K562 (cell line): ENCODE measurements at regions not wholly inside any gene's neighbourhood (a gene's known extent, or its start where the extent isn't known, plus 50 kb on each side); places are given as distances from the start of the nearest gene placed in this dataset.

Source experiments
- ATAC-seq: fragments of 200-7000 bp; cut with Tn5 transposase; 3 replicates; pipeline ENCODE4 v1.9.1; 2020; ENCODE audit warnings: moderate library complexity
- BruUV-seq: library from RNA; stranded (reverse); fragments of 400-500 nt; replicated peaks from 2 replicates; lab custom pipeline; 2021; lab: Mats Ljungman, UMichigan
- CTCF ChIA-PET: fragments of 300-600 bp; formaldehyde crosslinking; extraction: SDS; loops from one replicate; lab custom pipeline; 2021; ENCODE audit warnings: low intra/inter-chr PET ratio; lab: Yijun Ruan, JAX
- POLR2A ChIA-PET: fragments of 300-600, 350-650 bp; sonication (Branson Sonifier 250); formaldehyde crosslinking; extraction: SDS; loops from one replicate; lab custom pipeline; 2021; ENCODE audit warnings: antibody characterized with exemption, inconsistent platforms; lab: Yijun Ruan, JAX
- DNase-seq, 4 experiments: peaks; one replicate each; pipeline versions ENCODE4 v3.0.0 to v3.0.0-alpha.2; 2011 to 2018; ENCODE audit warnings: low spot score in 3 of 4, mixed read lengths in 3 of 4; ENCODE audit errors: extremely low read depth in 1 of 4
- FAIRE-seq: peaks from 2 replicates; lab custom pipeline; 2011; peaks lifted over from hg19 to GRCh38; lab: Jason Lieb, UNC
- H2AFZ ChIP-seq: 2 replicates; pipeline ENCODE4 v1.6.0; 2011; ENCODE audit warnings: low read depth, low read length, control low read depth, inconsistent platforms
- H3K27ac ChIP-seq: fragments of 200-600 bp; 3 replicates; pipeline ENCODE4 v1.8.0; 2011; ENCODE audit warnings: low read depth, mild to moderate bottlenecking, control low read depth, inconsistent platforms, low read length, moderate library complexity, mixed read lengths; ENCODE audit errors: extremely low read depth
- H3K27me3 ChIP-seq, 2 experiments: fragments of 300-600 bp in 1 of 2; 2 replicates in 1 of 2; 3 replicates in 1 of 2; pipeline versions ENCODE4 v1.6.0 to v1.8.0; 2011; ENCODE audit warnings: inconsistent platforms in 2 of 2, low read length in 2 of 2, mild to moderate bottlenecking in 1 of 2, mixed read lengths in 1 of 2, moderate library complexity in 1 of 2; ENCODE audit not compliant: control insufficient read depth in 2 of 2, insufficient read depth in 2 of 2
- H3K36me3 ChIP-seq: fragments of 300-600 bp; 3 replicates; pipeline ENCODE4 v1.8.0; 2011; ENCODE audit warnings: mild to moderate bottlenecking, low read length, inconsistent platforms; ENCODE audit not compliant: control insufficient read depth, insufficient read depth
- H3K4me1 ChIP-seq, 2 experiments: fragments of 200-600 bp in 1 of 2; replicated peaks in 1 of 2; 2 replicates in 1 of 2; 3 replicates in 1 of 2; pipeline versions ENCODE4 v1.5.1 to v1.8.0; 2011; ENCODE audit warnings: inconsistent platforms in 2 of 2, low read length in 2 of 2, mild to moderate bottlenecking in 1 of 2, mixed read lengths in 1 of 2, moderate library complexity in 1 of 2; ENCODE audit not compliant: control insufficient read depth in 2 of 2, insufficient read depth in 2 of 2
- H3K4me2 ChIP-seq: 2 replicates; pipeline ENCODE4 v1.6.1; 2011; ENCODE audit warnings: low read length, control low read depth, inconsistent platforms, mixed read lengths; ENCODE audit not compliant: insufficient read depth
- H3K4me3 ChIP-seq: fragments of 200-600 bp; sonication (generic), shearing (Covaris generic); 2 replicates; pipeline ENCODE4 v1.5.1; 2016; ENCODE audit warnings: control low read depth, inconsistent platforms
- H3K79me2 ChIP-seq: fragments of 200-600 bp; 3 replicates; pipeline ENCODE4 v1.8.0; 2011; ENCODE audit warnings: low read length, inconsistent platforms; ENCODE audit not compliant: control insufficient read depth, insufficient read depth
- H3K9ac ChIP-seq, 2 experiments: 2 replicates each; pipeline versions ENCODE4 v1.6.0 to v1.6.1; 2011; ENCODE audit warnings: low read depth in 2 of 2, low read length in 2 of 2, control low read depth in 1 of 2, inconsistent platforms in 1 of 2, mild to moderate bottlenecking in 1 of 2, mixed read lengths in 1 of 2; ENCODE audit not compliant: insufficient read depth in 1 of 2
- H3K9me1 ChIP-seq: one replicate; pipeline ENCODE4 v1.6.0; 2011; ENCODE audit warnings: inconsistent platforms, mild to moderate bottlenecking, low read length, moderate library complexity; ENCODE audit not compliant: control insufficient read depth, insufficient read depth
- H3K9me3 ChIP-seq: replicated peaks from 2 replicates; pipeline ENCODE4 v1.5.1; 2011; ENCODE audit warnings: low read depth, low read length, inconsistent platforms; ENCODE audit not compliant: control insufficient read depth, insufficient read depth
- H4K20me1 ChIP-seq: replicated peaks from 2 replicates; pipeline ENCODE4 v1.6.1; 2011; ENCODE audit warnings: low read length, inconsistent platforms, mixed read lengths; ENCODE audit not compliant: control insufficient read depth, insufficient read depth
- GTF2F1 ChIP-seq: IDR thresholded peaks from 2 replicates; pipeline ENCODE4 v1.6.1; 2011; ENCODE audit warnings: low read depth, low read length, improper control_type of control experiment
- HLTF ChIP-seq: fragments of 450-650 bp; IDR thresholded peaks from 2 replicates; pipeline ENCODE4 v1.6.1; 2016
- HMGN3 ChIP-seq: IDR thresholded peaks from 2 replicates; pipeline ENCODE4 v1.6.1; 2011; ENCODE audit warnings: borderline replicate concordance, low read depth, mild to moderate bottlenecking, mixed read lengths, low read length; ENCODE audit not compliant: insufficient read length; ENCODE audit errors: extremely low read depth
- HOMEZ ChIP-seq: fragments of 250-450 bp; sonication (Bioruptor Pico); IDR thresholded peaks from 2 replicates; pipeline ENCODE4 v1.4.0; 2020; ENCODE audit warnings: mild to moderate bottlenecking, moderate library complexity
- PHTF2 ChIP-seq: fragments of 250-450 bp; sonication (Bioruptor Pico); IDR thresholded peaks from 2 replicates; pipeline ENCODE4 v1.5.0; 2021; ENCODE audit warnings: mild to moderate bottlenecking
- POLR2G ChIP-seq: fragments of 200-400 bp; formaldehyde crosslinking; IDR thresholded peaks from 2 replicates; pipeline ENCODE4 v1.6.1; 2017; ENCODE audit warnings: low read depth, mild to moderate bottlenecking, antibody characterized with exemption, low read length, moderate library complexity
- RNF219 ChIP-seq: fragments of 250-450 bp; sonication (Bioruptor Pico); IDR thresholded peaks from 2 replicates; pipeline ENCODE4 v1.5.0; 2022; ENCODE audit warnings: mild to moderate bottlenecking
- ZNF239 ChIP-seq: fragments of 250-450 bp; sonication (Bioruptor Pico); IDR thresholded peaks from 2 replicates; pipeline ENCODE4 v1.4.0; 2020; ENCODE audit warnings: mild to moderate bottlenecking
- ZNF384 ChIP-seq: IDR thresholded peaks from 2 replicates; pipeline ENCODE4 v1.6.1; 2012; ENCODE audit warnings: low read depth, low read length, improper control_type of control experiment
- WGBS: fragments of 100-300 bp; shearing (Covaris generic); methylation state at CpG from one replicate; pipeline ENCODE4 v1.1.6; 2016; ENCODE audit warnings: low coverage, mixed read lengths; ENCODE audit not compliant: insufficient coverage; ENCODE audit errors: missing lambda C conversion rate; 5-methylcytosine and 5-hydroxymethylcytosine counted together
- in situ Hi-C: fragments of 300-500 bp; cut with MboI; formaldehyde crosslinking; loops from 4 replicates; pipeline ENCODE4 v1.15.0; 2018; ENCODE audit warnings: inconsistent platforms, mixed read lengths
- intact Hi-C: fragments of 100-400 bp; cut with micrococcal nuclease; formaldehyde crosslinking; loops from 2 replicates; pipeline ENCODE4 v1.14.2; 2022

- CTCF ChIA-PET, result no interaction called here
- Histone ChIP-seq H4K20me1 (no peaks in the 10 kb centered on the region), H3K9me1 (no peaks in the 10 kb centered on the region), H3K9me3 (no peaks in the 10 kb centered on the region), H3K4me3 (no peak overlapping the region), H3K79me2 (no peaks in the 10 kb centered on the region), H2AFZ (no peak overlapping the region), H3K27ac (no peak overlapping the region), H3K9ac (no peak overlapping the region), H3K36me3 (no peaks in the 10 kb centered on the region), H3K4me2 (no peak overlapping the region), H3K27me3 (no peaks in the 10 kb centered on the region), H3K4me1 (no peaks in the 10 kb centered on the region)
- DNase-seq (no peak), FAIRE-seq (no peak), ATAC-seq (no peak)
- no TSS peak for BruUV-seq
- TF ChIP-seq ZNF384 (no peak), PHTF2 (CRISPR knock-in tag) (no peak), ZNF239 (CRISPR knock-in tag) (no peak), HLTF (no peak), HMGN3 (no peak), GTF2F1 (no peak), HOMEZ (CRISPR knock-in tag) (no peak), POLR2G (no peak), RNF219 (CRISPR knock-in tag) (no peak)
- POLR2A ChIA-PET, result no interaction called here
- intact Hi-C loops, result no loop called here
- in situ Hi-C loops, result no loop called here
- WGBS, result 0% methylated on average over 3 of the region's 3 CpGs
These were observed 913.1 kb downstream of the EFNA5 start for GRCh38 chr5:106757672-106758071.
